HG03571 (cell line): ENCODE measurements at regions not wholly inside any gene's neighbourhood (a gene's known extent, or its start where the extent isn't known, plus 50 kb on each side); places are given as distances from the start of the nearest gene placed in this dataset.

Experiments
- ATAC-seq: cut with Tn5 transposase; IDR thresholded peaks from one replicate; pipeline ENCODE4 v1.9.1; 2021; ENCODE audit not compliant: unreplicated experiment

DNA sequence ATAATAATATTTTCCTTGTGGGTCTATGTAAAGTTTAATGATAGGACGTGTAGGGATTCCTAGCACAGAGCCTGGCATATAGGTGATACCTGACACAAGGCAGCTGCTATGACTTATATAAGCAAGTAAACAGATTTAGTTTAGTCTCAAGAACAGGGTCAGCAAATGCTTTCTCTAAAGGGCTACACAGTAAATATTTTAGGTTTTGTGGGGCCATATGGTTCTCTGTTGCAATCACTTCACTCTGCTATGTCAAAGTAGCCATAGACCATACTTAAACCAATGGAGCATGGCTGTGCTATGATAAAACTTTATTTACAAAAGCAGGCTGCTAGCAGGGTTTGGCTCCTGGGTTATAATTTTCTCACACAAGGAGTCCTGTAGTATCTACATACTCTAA is 204.8 kb upstream of the KLF4 start:
- ATAC-seq: no peak

DNA sequence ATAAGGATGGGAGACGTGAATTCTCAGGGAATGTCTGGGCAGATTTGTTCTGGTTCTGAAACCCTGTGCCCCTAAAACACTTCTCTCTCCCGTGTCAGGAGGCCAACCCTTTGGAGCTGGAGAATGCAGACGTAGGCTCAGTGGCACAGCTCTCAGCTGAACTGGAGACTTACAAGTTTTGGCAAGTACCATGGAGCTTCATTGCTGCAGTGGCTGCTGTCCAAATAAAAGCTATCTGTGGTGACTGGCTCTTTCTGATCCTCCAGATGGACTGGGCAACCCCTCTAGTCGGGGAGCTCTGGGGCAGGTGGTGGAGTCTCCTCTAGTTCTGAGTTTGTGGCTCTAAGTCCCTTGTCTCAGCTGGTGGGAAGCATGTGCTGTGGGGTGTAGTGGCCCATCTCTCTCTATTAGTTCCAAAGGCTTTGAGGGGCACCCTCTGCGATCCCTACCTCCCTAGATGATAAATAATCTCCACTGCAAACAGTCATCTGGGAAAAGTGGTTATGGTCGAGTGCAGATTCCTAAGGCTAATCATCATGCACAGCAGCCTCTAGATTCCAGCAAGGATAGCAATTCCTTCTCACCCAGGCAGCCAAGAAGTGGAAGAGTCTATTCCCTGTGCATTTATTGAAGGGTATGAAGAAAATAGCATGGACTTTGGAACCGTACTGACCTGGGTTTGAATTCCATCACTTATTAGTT is 204.2 kb upstream of the KLF4 start:
- no peak for ATAC-seq

DNA sequence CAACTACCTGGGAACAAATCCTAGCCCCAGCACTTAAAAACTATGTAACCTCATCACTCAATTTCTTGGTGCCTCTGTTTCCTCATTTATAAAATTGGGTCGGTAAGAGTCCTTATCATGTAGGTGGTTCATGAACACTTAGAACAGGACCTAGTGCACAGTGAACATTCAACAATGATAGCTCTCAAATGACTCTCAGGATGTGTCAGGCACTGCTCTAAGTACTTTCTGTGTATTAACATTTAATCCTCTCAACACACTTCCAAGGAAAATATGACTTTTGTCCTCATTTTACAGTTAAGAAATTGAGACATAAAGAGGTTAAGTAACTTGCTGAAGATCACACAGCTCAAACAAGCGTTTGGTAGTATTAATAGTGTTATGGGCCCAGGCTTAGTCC is 202.1 kb upstream of the KLF4 start:
- ATAC-seq: no peak

DNA sequence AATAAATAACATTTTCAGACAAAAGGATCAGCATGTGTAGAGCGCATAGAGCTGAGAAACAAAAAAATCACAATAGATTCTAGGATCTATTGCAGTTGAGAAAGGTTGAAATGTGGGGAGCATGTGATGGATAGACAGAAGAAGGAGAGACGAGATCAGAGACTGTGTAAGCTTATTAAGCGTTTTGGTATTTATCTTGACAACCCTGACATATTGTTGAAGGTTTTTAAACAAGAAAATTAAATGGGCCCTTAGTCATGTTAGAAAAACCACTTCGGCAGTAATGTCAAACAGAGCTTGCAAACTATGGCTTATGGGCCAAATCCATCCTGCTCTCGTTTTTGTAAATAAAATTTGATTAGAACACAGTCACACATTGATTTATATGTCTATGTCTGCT is 200.5 kb upstream of the KLF4 start:
- no peak for ATAC-seq

DNA sequence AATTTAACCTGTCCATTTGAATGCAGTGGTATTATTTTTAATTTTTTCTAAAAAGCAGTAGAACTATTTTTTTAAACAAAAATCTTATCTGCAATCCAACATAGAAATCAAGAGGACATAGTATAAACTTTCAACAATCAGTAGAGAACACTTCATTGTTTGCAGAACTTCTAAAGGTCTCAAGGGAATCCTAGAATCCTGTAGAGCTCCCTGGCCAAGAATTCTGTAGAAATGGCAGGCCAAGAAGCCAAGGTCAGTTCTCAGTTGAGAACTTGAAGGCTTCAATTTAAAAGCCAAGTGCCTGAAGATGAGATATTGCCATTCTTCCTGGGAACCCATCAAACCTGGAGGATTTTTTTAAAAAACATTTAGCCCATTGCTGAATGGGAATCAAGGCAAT is 199.2 kb upstream of the KLF4 start:
- no peak for ATAC-seq

DNA sequence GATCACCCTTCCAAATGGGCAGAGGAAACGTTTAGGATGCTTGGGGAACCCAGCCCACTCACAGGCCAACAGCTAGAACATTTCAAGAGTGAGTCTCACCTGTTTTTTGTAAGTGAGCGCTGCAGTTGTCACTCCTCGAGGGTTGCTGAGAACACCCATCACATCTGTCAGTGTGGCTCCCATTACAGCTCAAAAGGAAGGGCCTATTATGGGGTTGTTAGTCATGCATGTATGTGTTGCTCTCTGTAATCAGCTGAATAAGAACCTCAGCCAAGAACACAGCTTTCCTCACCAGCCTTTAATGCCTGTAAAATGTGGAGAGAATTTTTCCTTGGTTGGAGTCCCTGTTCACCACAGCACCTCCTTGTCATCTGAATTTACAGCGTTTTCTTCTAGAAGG is 196.3 kb upstream of the KLF4 start:
- ATAC-seq: no peak

DNA sequence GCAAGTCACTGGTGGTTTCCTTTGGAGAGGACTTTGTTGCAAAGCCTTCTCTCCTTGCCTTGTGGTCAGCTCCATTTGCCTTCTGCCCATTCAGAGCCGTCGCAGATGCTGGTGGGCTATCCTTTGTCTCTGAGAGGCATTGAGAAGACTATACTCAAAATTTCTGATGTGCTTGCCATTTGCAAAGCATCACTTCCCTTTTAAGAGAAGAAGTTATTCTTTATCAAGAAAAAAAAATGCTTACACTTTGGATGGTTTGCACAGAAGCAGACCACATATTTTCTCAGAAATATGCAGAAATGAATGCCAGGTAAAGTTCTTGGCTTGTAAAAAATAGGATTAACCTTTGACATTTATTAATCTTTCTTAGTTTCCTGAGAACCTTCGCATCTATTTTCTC is 195.8 kb upstream of the KLF4 start:
- ATAC-seq: no peak

DNA sequence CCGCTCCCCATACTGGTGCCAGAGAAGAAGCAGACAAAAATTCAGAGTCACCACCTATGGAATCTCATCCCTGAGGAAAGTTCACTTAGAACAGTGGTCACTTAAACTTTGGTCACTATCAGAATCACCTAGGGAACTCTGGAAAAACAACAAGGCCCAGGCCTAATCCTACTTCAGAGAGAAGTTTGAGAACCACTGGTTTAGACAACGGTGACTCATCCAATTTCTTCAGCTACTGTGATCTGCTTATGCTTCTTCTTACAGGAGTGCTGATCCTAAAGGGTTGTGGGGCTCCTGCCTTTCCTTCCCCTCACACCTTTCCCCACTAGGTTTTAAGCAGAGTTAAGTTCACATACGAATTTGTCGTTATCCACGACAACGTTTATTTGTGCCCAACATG is 194.7 kb upstream of the KLF4 start:
- no peak for ATAC-seq

DNA sequence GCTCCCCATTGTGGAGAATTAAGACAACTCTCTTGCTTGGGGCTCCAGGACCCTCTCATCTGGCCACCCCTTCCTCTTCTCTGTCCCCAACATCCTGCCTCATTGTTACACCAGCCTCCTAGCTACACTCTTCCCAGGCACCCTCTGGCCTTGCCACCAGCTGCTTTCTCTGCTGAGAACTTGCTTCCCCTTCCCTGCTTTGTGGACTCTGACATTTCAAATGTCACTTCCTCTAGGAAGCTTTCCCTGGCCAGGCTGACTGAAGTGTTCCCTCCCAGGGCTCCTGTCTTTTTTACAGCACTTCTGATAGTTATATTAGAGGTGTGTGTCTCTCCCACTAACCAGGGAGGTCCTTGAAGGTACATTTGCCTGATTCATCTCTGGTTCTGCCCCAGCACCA is 194.0 kb upstream of the KLF4 start:
- no peak for ATAC-seq

DNA sequence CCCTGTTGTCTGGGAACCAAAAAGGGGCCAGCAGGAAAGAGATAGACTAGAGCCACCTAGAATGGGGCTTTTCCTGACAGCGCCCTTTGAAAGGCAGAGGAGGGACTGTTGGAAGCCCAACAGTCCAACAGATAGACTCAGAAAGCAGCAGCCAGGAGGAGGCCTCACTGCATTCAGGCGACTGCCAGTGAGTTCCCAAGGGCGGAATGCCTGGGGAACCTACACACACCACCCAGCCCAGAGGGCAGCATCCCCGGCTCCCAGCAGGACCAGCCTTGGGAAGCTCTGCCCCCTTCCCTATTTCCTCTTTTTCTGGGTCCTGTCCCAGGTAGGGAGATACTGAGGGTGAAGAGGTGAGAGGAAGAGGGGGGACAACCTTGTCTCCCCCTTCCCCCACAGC is 192.4 kb upstream of the KLF4 start:
- no peak for ATAC-seq

DNA sequence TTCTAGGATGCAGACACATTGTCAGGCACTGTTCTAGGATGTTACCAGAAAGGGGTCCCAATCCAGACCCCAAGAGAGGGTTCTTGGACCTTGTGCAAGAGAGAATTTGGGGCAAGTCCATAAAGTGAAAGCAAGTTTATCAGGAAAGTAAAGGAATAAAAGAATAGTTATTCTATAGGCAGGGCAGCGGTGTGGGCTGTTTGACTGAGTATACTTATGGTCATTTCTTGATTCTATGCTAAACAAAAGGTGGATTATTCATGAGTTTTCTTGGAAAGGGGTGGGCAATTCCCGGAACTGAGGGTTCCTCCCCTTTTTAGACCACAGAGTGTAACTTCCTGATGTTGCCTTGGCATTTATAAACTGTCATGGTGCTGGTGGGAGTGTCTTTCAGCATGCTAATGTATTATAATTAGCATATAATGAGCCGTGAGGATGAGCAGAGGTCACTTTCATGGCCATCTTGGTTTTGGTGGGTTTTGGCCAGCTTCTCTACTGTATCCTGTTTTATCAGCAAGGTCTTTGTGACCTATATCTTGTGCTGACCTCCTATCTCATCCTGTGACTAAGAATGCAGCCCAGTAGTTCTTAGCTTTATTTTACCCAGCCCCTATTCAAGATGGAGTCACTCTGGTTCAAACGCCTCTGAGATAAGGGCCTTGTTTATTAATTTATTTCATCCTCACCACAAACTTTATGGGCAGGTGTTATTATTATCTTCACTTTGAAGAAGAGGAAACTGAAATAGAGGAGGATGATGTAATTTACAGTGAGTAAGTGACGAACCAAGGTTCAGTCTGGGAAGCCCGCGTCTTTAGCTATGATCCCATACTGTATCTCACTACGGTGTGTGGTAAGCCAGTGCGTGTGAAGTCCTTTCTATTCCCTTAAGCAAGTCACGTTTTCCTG is 186.0 kb upstream of the KLF4 start:
- ATAC-seq: no peak

DNA sequence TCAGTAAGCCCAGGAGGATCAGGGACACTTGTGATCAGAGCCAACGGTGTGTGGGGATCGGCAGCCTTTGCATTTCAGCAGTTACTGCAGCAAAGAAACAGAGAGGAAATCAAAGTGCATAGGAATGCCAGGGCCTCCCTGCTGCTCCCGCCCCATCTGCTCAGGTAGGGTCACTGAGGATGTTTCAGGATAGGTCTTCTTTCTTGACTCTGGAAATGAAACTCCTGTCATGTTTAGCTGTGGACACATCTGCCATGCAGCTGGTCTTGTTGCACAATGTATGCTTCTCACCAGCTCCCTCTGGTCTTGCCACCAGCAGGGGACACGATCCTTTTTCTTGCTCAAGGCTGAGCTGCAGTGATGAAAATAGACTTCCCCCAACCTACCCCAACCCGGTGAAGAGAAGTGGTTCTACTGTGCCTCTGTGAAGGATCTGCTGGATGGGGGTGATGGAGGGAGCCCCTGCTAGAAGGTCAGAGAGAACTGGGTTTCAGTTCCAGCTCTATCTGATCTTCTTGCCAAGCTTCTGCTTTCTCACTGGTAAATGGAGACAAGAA is 185.2 kb upstream of the KLF4 start:
- ATAC-seq: no peak

DNA sequence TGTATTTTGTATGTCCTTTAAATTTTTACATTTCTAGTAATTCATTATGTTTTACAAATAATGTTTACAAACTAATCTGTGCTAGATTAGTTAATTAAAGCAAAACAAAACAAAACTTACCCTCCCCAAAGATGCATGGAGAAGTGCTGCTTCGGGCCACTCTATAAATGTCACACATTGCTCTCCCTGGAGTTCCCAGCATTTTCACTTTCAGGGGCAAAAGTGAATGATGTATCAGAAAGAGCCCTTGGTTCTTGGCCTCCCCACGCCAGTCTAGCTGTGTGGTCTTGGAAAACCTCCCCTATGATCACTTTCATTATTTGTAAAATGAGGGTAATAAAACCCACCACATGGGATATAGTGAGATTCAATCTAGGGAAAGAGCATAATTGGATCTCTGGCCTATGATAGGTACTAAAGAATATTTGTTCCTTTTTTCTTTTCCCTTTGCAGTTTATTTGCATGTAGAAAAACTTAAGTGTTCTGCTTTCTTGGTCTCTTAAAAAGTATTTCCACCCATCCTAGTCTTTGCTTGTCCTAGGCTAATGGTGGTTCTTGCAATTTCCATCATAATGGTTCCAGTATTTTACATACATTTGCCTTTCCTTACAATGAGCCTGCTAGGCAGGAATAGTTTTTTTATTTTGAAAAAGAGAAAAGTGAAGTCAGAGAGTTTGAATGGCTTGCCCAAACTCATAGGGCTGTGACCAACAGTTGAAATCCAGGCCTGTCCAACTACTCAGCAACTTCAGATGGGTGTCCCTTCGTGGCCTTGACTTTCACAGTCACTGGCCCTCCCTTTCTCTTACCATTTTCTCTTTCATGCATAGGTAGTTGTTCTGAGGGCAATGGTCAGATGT is 184.5 kb upstream of the KLF4 start:
- no peak for ATAC-seq

DNA sequence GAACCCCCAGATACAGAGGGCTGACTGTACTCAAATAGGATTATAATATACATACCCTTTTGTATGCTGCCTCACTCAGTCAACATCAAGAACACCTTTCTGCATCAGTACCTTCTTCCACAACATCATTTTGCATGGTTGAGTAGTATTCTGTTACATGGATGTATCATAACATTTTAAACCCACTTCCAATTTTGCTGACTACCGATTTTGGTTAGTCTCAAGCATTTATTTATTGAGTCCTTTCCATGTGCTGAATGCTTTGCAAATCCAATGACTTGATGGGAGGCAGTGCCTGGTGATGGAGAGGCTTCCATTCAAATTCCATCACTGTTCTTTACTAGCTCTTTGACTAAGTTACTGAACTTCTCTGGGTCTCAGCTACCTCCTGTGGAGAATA is 182.0 kb upstream of the KLF4 start:
- no peak for ATAC-seq

DNA sequence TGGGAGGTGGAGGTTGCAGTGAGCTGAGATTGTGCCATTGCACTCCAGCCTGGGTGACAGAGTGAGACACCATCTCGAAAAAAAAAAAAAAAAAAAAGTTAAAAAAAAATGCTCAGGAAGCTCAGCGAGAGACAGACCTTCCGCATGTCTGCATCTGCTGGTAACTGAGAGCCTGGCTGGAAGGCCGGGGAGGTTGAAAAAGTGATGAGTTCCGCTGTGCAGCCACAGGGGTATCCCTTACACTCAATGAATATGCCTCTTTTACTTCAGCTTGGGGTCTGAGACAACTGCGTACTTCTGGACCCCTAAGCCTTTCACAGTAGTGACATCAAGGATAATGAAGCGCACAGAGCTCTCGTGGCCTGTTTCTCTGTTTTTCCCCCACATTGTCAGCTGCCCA is 179.9 kb upstream of the KLF4 start:
- ATAC-seq: no peak

DNA sequence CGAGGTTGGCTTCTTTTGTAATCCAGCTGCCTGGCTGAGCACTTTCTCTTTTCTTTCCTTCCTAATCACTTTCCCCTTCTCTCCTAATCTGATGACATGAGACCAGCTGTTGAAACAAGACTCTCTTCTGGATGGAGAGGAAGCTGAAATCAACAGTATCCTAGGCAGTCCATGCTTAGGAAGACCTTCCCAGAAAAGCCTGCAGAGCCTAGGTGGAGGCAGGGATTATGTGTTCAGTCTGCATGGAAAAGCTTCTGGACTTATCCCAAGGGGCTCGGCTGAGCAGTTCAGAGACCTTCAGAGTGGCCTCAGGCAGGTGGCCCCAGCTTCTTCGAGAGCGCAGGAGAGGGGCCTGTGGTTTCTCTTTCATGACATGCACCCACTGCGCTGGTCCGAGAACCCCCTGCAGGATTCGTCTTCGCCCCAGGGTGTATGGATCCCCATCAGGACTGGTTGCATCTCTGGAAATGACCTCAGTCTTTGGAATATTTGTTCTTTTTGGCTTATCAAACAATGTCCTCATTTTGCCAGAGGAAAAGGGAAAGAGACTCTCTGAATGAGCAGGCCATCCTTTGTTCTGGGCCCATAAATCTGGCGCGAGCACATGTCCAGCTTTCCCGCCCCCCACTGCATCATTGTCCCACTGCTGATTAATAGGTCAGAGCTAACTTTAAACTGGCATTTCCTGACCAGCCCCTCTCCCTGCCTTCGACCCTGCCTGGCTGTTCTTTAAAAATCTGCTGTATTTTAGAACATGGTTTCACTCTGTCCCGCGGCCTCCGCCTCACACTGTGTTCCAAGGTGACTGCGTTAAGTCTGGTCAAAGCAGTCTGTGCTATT is 177.9 kb upstream of the KLF4 start:
- ATAC-seq: no peak

DNA sequence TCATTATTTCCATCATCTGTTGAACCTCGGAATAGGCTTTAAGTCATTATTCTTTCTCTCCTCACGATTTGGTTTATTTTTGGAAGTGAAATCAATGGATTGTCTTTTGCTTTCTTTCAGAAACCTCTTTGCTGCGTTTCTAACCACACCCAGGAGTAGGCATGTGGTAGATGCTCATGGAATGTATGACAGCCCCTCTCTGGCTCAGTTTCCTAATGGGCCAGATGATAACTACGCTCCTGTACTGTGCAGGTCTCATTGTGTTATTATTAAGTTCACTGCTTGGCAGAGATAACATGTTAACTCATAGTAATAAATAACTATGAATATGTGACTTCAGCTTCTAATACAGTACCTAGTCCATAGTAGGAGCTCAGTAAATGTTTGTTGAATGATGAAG is 175.5 kb upstream of the KLF4 start:
- no peak for ATAC-seq

DNA sequence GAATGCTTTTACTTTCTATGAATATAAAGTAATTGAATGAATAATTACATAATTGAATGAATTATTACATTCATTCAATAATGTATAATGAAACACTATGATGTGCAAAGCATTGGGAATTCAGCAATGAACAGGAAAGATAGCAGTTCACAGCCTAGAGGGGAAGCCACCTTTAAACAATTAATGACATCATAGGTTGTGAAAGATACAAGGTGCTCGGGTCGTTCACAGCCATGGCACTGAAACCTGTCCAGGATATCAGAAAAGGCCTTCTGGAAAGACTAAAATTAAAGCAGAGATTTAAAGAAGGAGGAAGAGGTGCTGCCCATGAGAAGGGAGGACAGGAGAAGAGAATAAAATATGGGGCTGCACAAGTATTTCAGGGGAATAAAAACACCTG is 171.4 kb upstream of the KLF4 start:
- no peak for ATAC-seq

DNA sequence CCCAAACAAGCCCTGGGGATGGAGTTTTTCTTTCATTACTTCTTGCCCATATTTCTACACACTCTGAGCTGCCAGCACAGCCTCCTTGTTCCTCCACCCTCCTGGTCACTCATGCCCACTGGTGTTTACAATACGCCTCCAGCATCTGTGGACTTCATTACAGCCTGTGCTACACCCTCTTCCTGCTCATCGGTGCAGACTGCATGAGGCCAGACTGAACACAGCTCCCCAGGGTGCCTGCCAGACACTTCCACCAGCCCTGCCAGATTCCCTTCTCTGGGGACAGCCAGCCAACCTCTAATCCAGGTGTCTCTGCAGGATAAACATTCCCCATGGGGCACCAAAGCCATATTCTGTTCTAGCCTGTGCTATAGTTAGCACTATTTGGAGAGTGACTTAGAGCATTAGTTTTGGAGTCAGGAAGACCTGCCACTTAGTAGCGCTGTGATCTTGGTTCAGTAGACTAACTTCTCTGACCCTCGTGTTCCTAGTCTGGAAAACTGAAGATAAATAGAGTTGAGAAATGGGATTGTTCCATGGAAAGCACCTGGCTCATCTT is 163.8 kb upstream of the KLF4 start:
- no peak for ATAC-seq

DNA sequence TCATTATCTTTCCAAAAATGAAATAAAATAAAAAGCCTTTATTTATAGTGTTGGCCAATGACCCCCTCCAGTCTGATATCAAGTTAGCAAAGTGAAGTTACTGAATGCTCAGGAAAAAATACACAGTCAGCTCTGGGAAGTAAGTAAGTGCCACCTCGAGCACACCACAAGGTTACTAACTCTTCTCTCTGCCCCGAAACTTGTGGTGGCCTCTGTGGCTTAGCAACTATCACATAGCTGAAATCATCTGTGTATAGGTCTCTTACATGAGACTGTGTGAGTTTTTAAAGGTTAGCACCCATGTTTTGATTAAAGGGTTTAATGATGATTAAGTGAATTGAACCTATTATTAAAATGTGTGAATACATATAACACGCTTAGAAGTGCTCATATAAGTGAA is 161.4 kb upstream of the KLF4 start:
- no peak for ATAC-seq
